Suppressor macrophage treated with lipopolysaccharide for 1 hour (primary cell): ENCODE measurements at regions not wholly inside any gene's neighbourhood (a gene's known extent, or its start where the extent isn't known, plus 50 kb on each side); places are given as distances from the start of the nearest gene placed in this dataset.

ENCODE experiments used
- DNase-seq, 3 donors: peaks; one replicate each; pipeline ENCODE4 v3.0.0-alpha.2; 2020 to 2022

DNA sequence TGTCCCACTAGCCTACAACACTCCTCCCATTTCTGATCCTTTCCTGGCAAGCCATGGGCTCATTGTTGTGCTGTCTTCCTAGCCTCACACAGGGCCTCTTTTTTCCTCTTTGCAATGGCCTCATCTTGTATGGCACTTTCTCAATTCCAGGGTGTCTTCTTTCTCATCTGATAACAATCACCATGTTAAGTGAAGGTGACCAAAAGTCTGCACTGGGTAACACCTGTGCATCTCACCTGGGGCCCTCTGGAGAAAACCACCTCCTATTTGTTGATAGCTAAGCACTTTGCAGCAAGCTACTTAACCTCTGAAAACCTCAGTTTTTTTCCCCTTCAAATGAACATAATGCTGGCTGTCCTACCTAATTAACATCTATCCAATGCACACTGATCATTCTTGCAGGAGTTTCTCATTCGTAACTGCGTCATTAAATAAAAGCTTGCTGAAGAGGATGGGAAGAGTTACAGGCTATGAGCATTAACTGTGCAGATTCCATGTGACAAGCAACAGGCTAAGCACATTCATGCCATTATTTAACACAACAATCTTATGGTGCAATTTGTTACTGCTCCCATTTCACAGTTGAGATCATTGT, 60.1 kb upstream of the STK32A start:
- no peak for DNase-seq

DNA sequence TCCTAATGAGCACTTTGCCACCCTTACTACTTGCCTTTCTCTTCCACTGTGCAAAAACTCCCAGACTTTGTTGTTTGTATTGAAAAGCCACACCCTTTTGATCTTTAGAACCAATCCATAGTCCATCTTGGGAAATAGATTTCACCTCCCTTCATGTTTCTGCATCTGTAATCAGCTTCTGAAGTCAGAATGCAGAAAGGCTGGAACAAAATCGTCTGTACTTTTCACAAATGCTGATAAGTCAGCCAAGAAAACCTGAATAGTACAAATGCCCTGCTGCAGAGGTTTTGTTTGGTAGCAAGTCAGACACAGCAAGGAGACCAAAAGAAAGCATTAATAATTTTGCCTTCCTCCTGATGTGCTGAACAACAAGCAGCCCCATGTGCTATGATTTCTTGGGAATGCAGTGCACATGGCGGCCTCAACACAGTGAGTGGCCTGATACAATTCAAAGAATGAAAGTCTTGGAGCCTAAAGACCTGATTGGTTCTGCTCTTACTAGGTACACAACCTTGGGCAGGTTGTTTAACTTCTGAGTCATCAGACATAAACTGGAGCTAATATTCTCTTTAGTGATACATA, 59.2 kb upstream of the STK32A start:
- no peak for DNase-seq

DNA sequence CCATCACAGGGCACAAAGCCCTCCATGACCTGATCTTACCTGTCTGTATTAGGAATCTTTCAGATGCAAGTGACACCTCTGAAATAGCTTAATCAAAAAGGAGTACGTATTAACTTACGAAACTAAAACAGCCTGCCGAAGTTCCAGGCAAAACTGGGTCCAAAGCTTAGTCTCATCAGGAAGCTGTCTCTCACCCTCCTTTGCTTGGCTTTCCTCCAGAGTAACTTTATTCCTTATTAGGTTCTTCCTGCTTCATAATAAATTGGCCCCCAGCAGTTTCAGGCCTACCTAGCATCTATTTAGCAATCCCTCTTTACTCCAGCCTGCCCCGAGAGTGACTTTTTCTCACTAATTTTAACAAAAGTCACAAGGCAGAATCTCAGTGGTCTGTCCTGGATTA, 58.4 kb upstream of the STK32A start:
- DNase-seq: no peak

GRCh38 chr5:147177125-147177840, 57.5 kb upstream of the STK32A start:
- DNase-seq: no peak

DNA sequence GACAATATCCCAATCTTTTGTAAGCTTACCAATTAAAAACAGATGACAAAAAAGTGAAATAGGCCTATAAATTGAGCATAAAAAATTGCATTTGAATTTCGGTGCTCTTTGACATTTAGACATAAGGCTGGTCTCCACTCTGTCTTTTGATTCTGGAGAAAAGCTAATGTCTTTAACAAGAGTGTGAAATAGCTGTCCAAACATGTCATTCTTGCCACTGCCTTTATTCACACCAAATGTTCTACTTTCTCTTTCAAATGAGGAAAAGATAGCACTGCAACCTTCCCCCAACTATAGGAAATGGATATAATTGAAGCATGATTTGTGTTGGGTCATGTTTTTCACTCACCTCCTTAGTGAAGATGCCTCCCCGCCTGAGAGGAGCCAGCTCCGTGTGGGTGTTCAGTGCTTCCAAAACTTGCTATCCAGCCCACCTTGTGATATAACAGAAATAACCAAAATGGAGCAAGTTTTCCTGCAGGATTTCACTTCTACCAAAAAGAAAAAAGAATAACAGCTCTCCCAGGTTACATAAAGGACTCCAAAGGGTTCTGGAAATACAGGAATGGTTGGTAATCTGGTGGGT, 55.2 kb upstream of the STK32A start:
- DNase-seq: no peak

DNA sequence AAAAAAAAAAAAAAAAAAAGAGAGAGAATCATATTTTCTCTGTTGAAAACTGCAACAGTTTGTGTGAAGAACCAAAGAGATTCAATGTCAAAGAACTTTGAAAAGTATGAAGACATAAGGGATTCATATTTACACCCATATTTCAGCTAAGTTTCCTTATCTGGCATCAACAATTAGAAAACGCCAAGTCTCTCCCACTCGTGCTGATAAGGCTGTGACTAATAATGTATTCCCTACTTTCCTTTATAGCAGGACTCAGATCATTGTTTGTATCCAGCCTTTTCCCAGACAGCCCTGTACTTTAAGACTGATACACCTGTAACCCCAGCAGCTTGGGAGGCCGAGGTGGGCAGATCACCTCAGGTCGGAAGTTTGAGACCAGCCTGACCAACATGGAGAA, 54.1 kb upstream of the STK32A start:
- no peak for DNase-seq
